H1 (cell line): ENCODE measurements at regions not wholly inside any gene's neighbourhood (a gene's known extent, or its start where the extent isn't known, plus 50 kb on each side); places are given as distances from the start of the nearest gene placed in this dataset.

ENCODE experiments used
- CBX8 ChIP-seq: fragments of 300-800, 300-1000 bp; sonication (generic); IDR thresholded peaks from 2 replicates; pipeline ENCODE4 v1.7.1; 2016; ENCODE audit warnings: low read depth, low read length, borderline replicate concordance
- CHD2 ChIP-seq: IDR thresholded peaks from 2 replicates; pipeline ENCODE4 v1.6.1; 2012; ENCODE audit warnings: low read length, improper control_type of control experiment
- CTBP2 ChIP-seq: IDR thresholded peaks from 2 replicates; pipeline ENCODE4 v1.7.0; 2011; ENCODE audit warnings: borderline replicate concordance, mild to moderate bottlenecking, moderate library complexity, mixed read lengths, low read length; ENCODE audit not compliant: insufficient read depth, insufficient read length
- EP300 ChIP-seq, 2 experiments: IDR thresholded peaks; 1 replicate in 1 of 2; 2 replicates in 1 of 2; pipeline ENCODE4 v1.6.1; 2011 to 2012; ENCODE audit warnings: low read depth in 2 of 2, low read length in 2 of 2, mild to moderate bottlenecking in 2 of 2, borderline replicate concordance in 1 of 2, inconsistent platforms in 1 of 2, moderate library complexity in 1 of 2
- JUND ChIP-seq: IDR thresholded peaks from 2 replicates; pipeline ENCODE4 v1.6.1; 2011; ENCODE audit warnings: mild to moderate bottlenecking, improper control_type of control experiment, low read length
- POLR2AphosphoS5 ChIP-seq: IDR thresholded peaks from 2 replicates; pipeline ENCODE4 v1.6.1; 2011; ENCODE audit warnings: low read depth, low read length
- RAD21 ChIP-seq, 2 experiments: IDR thresholded peaks in 1 of 2; conservative IDR thresholded peaks in 1 of 2; 2 replicates each; pipeline ENCODE4 v1.6.1; 2011; ENCODE audit warnings: low read depth in 2 of 2, low read length in 2 of 2, improper control_type of control experiment in 1 of 2, inconsistent platforms in 1 of 2, mild to moderate bottlenecking in 1 of 2, moderate library complexity in 1 of 2
- TCF12 ChIP-seq: IDR thresholded peaks from 2 replicates; pipeline ENCODE4 v1.6.1; 2011; ENCODE audit warnings: low read depth, mild to moderate bottlenecking, low read length
- TF ChIP-seq, protein P1 (sequence below), 3 experiments: IDR thresholded peaks; 1 replicate in 2 of 3; 2 replicates in 1 of 3; pipeline versions ENCODE4 v1.5.1 to v1.6.1; 2011; ENCODE audit warnings: low read length in 3 of 3, mild to moderate bottlenecking in 3 of 3, inconsistent platforms in 2 of 3, low read depth in 1 of 3, moderate library complexity in 1 of 3; ENCODE audit not compliant: insufficient read depth in 1 of 3; ENCODE audit errors: control extremely low read depth in 1 of 3

DNA sequence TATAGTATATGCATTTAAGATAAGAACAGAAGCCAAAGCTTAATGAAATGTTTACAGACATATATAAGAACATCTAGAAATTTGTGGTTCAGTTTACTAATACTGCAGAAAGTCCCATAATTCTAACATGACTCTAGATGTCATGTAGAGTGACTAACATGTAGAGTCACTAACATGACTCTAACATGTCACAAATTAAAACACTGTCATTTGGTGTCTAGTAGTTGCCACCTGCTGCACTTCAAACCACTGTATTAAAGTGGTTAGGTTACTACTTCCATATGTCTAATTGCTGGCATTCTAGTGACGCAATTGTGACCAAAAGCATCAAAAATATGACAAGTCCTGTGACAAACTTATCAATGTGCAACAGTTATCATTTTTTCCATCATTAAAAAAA lies 100.2 kb upstream of the WDR75 start:
- TF ChIP-seq, protein P1, sequence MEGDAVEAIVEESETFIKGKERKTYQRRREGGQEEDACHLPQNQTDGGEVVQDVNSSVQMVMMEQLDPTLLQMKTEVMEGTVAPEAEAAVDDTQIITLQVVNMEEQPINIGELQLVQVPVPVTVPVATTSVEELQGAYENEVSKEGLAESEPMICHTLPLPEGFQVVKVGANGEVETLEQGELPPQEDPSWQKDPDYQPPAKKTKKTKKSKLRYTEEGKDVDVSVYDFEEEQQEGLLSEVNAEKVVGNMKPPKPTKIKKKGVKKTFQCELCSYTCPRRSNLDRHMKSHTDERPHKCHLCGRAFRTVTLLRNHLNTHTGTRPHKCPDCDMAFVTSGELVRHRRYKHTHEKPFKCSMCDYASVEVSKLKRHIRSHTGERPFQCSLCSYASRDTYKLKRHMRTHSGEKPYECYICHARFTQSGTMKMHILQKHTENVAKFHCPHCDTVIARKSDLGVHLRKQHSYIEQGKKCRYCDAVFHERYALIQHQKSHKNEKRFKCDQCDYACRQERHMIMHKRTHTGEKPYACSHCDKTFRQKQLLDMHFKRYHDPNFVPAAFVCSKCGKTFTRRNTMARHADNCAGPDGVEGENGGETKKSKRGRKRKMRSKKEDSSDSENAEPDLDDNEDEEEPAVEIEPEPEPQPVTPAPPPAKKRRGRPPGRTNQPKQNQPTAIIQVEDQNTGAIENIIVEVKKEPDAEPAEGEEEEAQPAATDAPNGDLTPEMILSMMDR (IDR thresholded peaks at IDR 0.05; ENCODE audit: control extremely low read depth in 1 of 3, insufficient read depth in 1 of 3, low read depth in 1 of 3, low read length in 3 of 3), result no peak
- TF ChIP-seq TCF12 (no peak), CHD2 (no peak), CTBP2 (no peak), JUND (no peak), RAD21 (IDR thresholded peaks at IDR 0.05 in 1 of 2, conservative IDR thresholded peaks at IDR 0.05 in 1 of 2; ENCODE audit: low read depth in 2 of 2, low read length in 2 of 2) (no peak), CBX8 (no peak), EP300 (IDR thresholded peaks at IDR 0.05; ENCODE audit: borderline replicate concordance in 1 of 2, low read depth in 2 of 2, low read length in 2 of 2) (no peak), POLR2AphosphoS5 (no peak)
